ENCODE measurements at regions not wholly inside any gene's neighbourhood (a gene's known extent, or its start where the extent isn't known, plus 50 kb on each side); places are given as distances from the start of the nearest gene placed in this dataset.

DNA sequence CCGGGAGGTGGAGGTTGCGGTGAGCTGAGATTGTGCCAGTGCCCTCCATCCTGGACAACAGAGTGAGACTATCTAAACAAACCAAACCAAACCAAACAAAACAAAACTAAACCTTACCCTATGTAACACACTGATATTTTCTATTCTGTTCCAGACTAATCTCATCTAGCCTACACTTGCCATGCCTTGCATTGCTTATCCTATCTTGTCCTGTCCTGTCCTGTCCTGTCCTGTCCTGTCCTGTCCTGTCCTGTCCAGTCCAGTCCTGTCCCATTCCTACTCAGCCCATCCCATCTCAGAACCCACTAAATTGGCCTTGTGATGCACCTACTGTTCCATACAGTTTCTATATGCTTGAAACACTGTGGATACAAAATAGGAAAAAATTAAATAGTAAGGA lies 64.7 kb upstream of the HDAC9 start:
- CTCF ChIA-PET = no interaction called here
- POLR2A ChIA-PET = no interaction called here
- TF ChIP-seq HDGF (IDR thresholded peaks at IDR 0.05; ENCODE audit: borderline replicate concordance) (no peak), SP1 (IDR thresholded peaks at IDR 0.05) (no peak), FOXK2 (IDR thresholded peaks at IDR 0.05) (no peak), CTBP1 (IDR thresholded peaks at IDR 0.05; ENCODE audit: borderline replicate concordance) (no peak), ZNF384 (IDR thresholded peaks at IDR 0.05) (no peak), FOXA1 (IDR thresholded peaks at IDR 0.05) (no peak), BHLHE40 (IDR thresholded peaks at IDR 0.05; ENCODE audit: borderline replicate concordance) (no peak), L3MBTL2 (conservative IDR thresholded peaks at IDR 0.05) (no peak), FOXM1 (IDR thresholded peaks at IDR 0.05; ENCODE audit: borderline replicate concordance) (no peak), TARDBP (IDR thresholded peaks at IDR 0.05) (no peak), ARNT (IDR thresholded peaks at IDR 0.05) (no peak), SUZ12 (IDR thresholded peaks at IDR 0.05) (no peak), LEF1 (IDR thresholded peaks at IDR 0.05; ENCODE audit: borderline replicate concordance) (no peak), ELF4 (IDR thresholded peaks at IDR 0.05) (no peak), NFRKB (IDR thresholded peaks at IDR 0.05) (no peak)
- TF ChIP-seq, protein P1, sequence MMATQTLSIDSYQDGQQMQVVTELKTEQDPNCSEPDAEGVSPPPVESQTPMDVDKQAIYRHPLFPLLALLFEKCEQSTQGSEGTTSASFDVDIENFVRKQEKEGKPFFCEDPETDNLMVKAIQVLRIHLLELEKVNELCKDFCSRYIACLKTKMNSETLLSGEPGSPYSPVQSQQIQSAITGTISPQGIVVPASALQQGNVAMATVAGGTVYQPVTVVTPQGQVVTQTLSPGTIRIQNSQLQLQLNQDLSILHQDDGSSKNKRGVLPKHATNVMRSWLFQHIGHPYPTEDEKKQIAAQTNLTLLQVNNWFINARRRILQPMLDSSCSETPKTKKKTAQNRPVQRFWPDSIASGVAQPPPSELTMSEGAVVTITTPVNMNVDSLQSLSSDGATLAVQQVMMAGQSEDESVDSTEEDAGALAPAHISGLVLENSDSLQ (IDR thresholded peaks at IDR 0.05) = no peak
- DNase-seq (ENCODE audit: extremely low spot score) = no peak

DNA sequence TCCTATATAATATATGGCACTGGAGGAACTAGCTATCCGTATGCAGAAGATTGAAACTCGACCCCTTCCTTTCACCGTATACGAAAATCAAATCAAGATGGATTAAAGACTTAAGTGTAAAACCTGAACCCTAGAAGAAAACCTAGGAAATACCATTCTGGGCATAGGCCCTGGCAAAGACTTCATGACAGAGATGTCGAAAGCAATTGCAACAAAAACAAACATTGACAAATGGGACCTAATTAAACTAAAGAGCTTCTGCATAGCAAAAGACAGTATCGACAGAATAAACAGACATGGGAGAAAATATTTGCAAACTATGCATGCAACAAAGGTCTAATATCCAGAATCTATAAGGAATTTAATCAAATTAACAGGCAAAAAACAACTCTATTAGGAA lies 61.4 kb upstream of the HDAC9 start:
- ChIA-PET CTCF (no interaction called here), POLR2A (no interaction called here)
- no peak for DNase-seq (ENCODE audit: extremely low spot score)
- no peak for TF ChIP-seq ARNT (IDR thresholded peaks at IDR 0.05)
- no peak for TF ChIP-seq FOXK2 (IDR thresholded peaks at IDR 0.05)
- TF ChIP-seq CTBP1 (IDR thresholded peaks at IDR 0.05; ENCODE audit: borderline replicate concordance) = no peak
- TF ChIP-seq ELF4 (IDR thresholded peaks at IDR 0.05) = no peak
- TF ChIP-seq HDGF (IDR thresholded peaks at IDR 0.05; ENCODE audit: borderline replicate concordance) = no peak
- no peak for TF ChIP-seq SP1 (IDR thresholded peaks at IDR 0.05)
- no peak for TF ChIP-seq LEF1 (IDR thresholded peaks at IDR 0.05; ENCODE audit: borderline replicate concordance)
- no peak for TF ChIP-seq NFRKB (IDR thresholded peaks at IDR 0.05)
- no peak for TF ChIP-seq L3MBTL2 (conservative IDR thresholded peaks at IDR 0.05)
- no peak for TF ChIP-seq SUZ12 (IDR thresholded peaks at IDR 0.05)
- TF ChIP-seq FOXA1 (IDR thresholded peaks at IDR 0.05) = no peak
- no peak for TF ChIP-seq FOXM1 (IDR thresholded peaks at IDR 0.05; ENCODE audit: borderline replicate concordance)
- no peak for TF ChIP-seq TARDBP (IDR thresholded peaks at IDR 0.05)
- no peak for TF ChIP-seq ZNF384 (IDR thresholded peaks at IDR 0.05)
- TF ChIP-seq, protein P1 (IDR thresholded peaks at IDR 0.05) = no peak
- no peak for TF ChIP-seq BHLHE40 (IDR thresholded peaks at IDR 0.05; ENCODE audit: borderline replicate concordance)

DNA sequence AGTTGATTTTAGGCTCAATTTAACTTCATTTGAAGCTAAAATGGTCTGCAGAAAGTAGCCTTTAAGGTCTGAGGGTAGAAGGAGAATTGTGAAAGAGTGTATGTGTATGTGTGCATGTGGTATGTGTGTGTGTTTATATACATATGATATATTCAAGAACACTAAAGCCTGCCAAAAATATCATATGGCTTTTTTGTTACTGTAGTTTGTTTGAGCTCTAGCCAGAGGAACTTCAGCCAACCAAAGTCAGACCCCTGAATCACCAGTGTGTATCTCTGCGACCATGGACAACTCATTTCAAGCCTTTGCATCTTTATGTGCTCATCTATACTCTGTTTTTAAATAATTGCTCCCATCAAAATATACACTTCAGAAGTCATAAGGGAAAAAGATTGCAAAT lies 58.4 kb upstream of the HDAC9 start:
- no peak for DNase-seq (ENCODE audit: extremely low spot score)
- TF ChIP-seq LEF1 (IDR thresholded peaks at IDR 0.05; ENCODE audit: borderline replicate concordance) (no peak), ZNF384 (IDR thresholded peaks at IDR 0.05) (no peak)
- POLR2A ChIA-PET = no interaction called here
- CTCF ChIA-PET = no interaction called here

DNA sequence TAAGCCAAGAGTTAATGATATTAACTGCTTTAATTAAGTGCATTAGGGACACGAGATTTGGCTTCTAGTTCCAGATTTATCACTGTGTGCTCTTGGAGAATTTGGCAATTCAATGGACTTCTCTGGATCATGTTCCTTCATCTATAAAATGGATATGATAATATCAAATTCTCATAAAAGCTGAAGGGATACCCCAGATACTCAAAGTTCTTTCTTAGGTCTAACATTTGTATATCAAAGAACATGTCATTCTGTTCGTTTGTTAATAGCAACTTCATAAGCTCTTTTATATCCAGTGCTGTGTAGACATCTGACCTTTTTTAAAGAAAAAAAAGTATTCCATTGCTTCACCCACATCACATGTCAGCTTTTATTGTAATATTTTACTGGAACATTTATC lies 54.6 kb upstream of the HDAC9 start:
- CTCF ChIA-PET = no interaction called here
- TF ChIP-seq ARNT (IDR thresholded peaks at IDR 0.05) = no peak
- TF ChIP-seq CTBP1 (IDR thresholded peaks at IDR 0.05; ENCODE audit: borderline replicate concordance) = no peak
- TF ChIP-seq, protein P1 (IDR thresholded peaks at IDR 0.05) = no peak
- TF ChIP-seq TARDBP (IDR thresholded peaks at IDR 0.05) = no peak
- TF ChIP-seq FOXM1 (IDR thresholded peaks at IDR 0.05; ENCODE audit: borderline replicate concordance) = no peak
- TF ChIP-seq FOXA1 (IDR thresholded peaks at IDR 0.05) = no peak
- no peak for TF ChIP-seq SUZ12 (IDR thresholded peaks at IDR 0.05)
- no peak for TF ChIP-seq SP1 (IDR thresholded peaks at IDR 0.05)
- no peak for TF ChIP-seq NFRKB (IDR thresholded peaks at IDR 0.05)
- TF ChIP-seq FOXK2 (IDR thresholded peaks at IDR 0.05) = no peak
- POLR2A ChIA-PET = no interaction called here
- no peak for DNase-seq (ENCODE audit: extremely low spot score)

DNA sequence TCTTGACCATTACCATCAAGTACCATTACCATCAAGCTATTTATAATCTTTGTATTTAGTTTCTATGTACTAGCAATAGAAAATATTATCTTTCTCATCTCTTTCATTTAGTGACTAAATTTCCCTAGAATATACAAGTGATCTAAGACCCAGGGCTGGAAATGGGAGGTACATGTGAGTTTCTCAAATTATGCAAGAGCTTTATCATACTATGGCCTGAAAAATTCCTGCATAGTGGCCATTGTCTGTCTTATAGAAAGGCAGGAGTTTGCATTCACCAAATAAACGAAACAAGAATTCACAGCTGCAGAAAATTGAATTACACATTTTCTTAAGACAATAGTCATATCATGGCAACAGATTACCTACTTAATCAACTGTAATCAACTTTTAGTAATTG lies 50.7 kb upstream of the HDAC9 start:
- ChIA-PET POLR2A (no interaction called here), CTCF (interaction anchor here (0.6 kb wide), 1 partner anchor 105 kb away, joined by 5 read pairs; no protein-coding TSS in a partner anchor)
- TF ChIP-seq FOXM1 (IDR thresholded peaks at IDR 0.05; ENCODE audit: borderline replicate concordance) (no peak), CTBP1 (IDR thresholded peaks at IDR 0.05; ENCODE audit: borderline replicate concordance) (no peak), FOXK2 (IDR thresholded peaks at IDR 0.05) (no peak), BHLHE40 (IDR thresholded peaks at IDR 0.05; ENCODE audit: borderline replicate concordance) (no peak)
- TF ChIP-seq, protein P1 (IDR thresholded peaks at IDR 0.05) = no peak
- DNase-seq (ENCODE audit: extremely low spot score) = no peak

DNA sequence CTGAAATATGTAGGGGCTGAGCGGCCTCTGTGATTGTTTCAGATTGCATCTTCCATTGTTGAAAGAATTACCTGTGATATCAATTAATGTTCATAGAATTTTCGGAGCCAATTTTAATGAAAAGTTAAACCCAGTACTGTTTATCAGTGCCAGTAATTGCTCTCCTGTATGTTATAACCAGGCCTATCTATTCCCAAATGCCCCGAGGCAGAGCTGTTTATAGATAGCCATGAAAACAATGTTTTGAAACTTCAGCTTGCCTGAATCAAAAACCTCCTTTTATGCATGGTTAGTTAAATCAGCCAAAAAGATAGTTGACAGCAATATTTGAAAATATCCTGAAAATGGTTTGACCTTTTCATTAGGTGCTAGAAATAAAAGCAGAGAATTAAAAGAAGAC lies 50.1 kb upstream of the HDAC9 start:
- ChIA-PET CTCF (interaction anchor here (0.5 kb wide), 1 partner anchor 119 kb away, joined by 3 read pairs; no protein-coding TSS in a partner anchor), POLR2A (no interaction called here)
- TF ChIP-seq LEF1 (IDR thresholded peaks at IDR 0.05; ENCODE audit: borderline replicate concordance) = no peak
- TF ChIP-seq FOXM1 (IDR thresholded peaks at IDR 0.05; ENCODE audit: borderline replicate concordance) = no peak
- no peak for TF ChIP-seq SP1 (IDR thresholded peaks at IDR 0.05)
- no peak for TF ChIP-seq NFRKB (IDR thresholded peaks at IDR 0.05)
- TF ChIP-seq ARNT (IDR thresholded peaks at IDR 0.05) = no peak
- no peak for TF ChIP-seq SUZ12 (IDR thresholded peaks at IDR 0.05)
- TF ChIP-seq HDGF (IDR thresholded peaks at IDR 0.05; ENCODE audit: borderline replicate concordance) = no peak
- no peak for TF ChIP-seq FOXA1 (IDR thresholded peaks at IDR 0.05)
- TF ChIP-seq FOXK2 (IDR thresholded peaks at IDR 0.05) = no peak
- TF ChIP-seq CTBP1 (IDR thresholded peaks at IDR 0.05; ENCODE audit: borderline replicate concordance) = no peak
- no peak for TF ChIP-seq BHLHE40 (IDR thresholded peaks at IDR 0.05; ENCODE audit: borderline replicate concordance)
- TF ChIP-seq L3MBTL2 (conservative IDR thresholded peaks at IDR 0.05) = no peak
- no peak for TF ChIP-seq ZNF384 (IDR thresholded peaks at IDR 0.05)
- TF ChIP-seq TARDBP (IDR thresholded peaks at IDR 0.05) = no peak
- TF ChIP-seq ELF4 (IDR thresholded peaks at IDR 0.05) = no peak
- TF ChIP-seq, protein P1 (IDR thresholded peaks at IDR 0.05) = no peak
- DNase-seq (ENCODE audit: extremely low spot score) = no peak
